Lower lobe of right lung (tissue), 2 donors: ENCODE measurements at regions not wholly inside any gene's neighbourhood (a gene's known extent, or its start where the extent isn't known, plus 50 kb on each side); places are given as distances from the start of the nearest gene placed in this dataset.

Source experiments
- ATAC-seq, 2 donors: fragments of 200-7000 bp; cut with Tn5 transposase; one replicate each; pipeline ENCODE4 v1.9.1; 2020 to 2022; ENCODE audit warnings: mild to moderate bottlenecking in 2 of 2, moderate library complexity in 2 of 2
- DNase-seq: peaks from one replicate; pipeline ENCODE4 v3.0.0-alpha.2; 2020
- H3K27ac ChIP-seq: fragments of 200-600 bp; one replicate; pipeline ENCODE4 v1.8.0; 2022
- H3K27me3 ChIP-seq: fragments of 200-600 bp; one replicate; pipeline ENCODE4 v1.8.0; 2022; ENCODE audit warnings: low read depth
- H3K36me3 ChIP-seq: fragments of 200-600 bp; one replicate; pipeline ENCODE4 v1.8.0; 2022; ENCODE audit warnings: mild to moderate bottlenecking
- H3K4me1 ChIP-seq: fragments of 200-600 bp; one replicate; pipeline ENCODE4 v1.8.0; 2022
- H3K4me3 ChIP-seq: fragments of 200-600 bp; one replicate; pipeline ENCODE4 v1.8.0; 2022; ENCODE audit warnings: mild to moderate bottlenecking
- H3K9me3 ChIP-seq: fragments of 200-600 bp; one replicate; pipeline ENCODE4 v1.8.0; 2022
- intact Hi-C: fragments of 100-400 bp; cut with DNase I; formaldehyde crosslinking; loops from one replicate; pipeline ENCODE4 v1.11.0; 2022
- TF ChIP-seq, protein P1 (sequence below): fragments of 200-600 bp; IDR thresholded peaks from one replicate; pipeline ENCODE4 v1.8.0; 2022; ENCODE audit warnings: antibody characterized with exemption, mild to moderate bottlenecking
- donor health status: DM: no; HTN: yes; CAD: no; lungs with severe emphysema.

DNA sequence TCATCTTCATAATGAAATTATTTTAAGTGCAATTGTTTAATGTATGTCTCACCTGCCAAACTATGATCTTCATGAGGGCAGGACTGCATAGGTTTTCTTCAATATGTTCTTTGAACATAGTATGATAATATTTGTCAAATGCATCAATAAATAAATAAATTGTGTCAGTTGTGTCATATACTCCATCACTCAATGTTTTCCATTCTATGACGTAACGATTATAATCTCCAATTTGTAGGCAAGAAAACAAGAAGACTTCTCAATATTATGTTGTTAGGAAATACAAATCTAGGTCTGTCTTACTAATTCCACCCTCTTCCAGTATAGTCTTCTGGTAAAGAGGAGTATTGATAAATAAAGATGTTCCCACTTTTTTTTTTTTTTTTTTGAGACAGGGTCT, 858.1 kb downstream of the MAFB start:
- Histone ChIP-seq H3K27ac (no peak overlapping the region), H3K4me1 (no peaks in the 10 kb centered on the region), H3K36me3 (no peaks in the 10 kb centered on the region), H3K27me3 (no peaks in the 10 kb centered on the region), H3K4me3 (no peak overlapping the region), H3K9me3 (no peaks in the 10 kb centered on the region)
- intact Hi-C loops = no loop called here
- ATAC-seq (no peak), DNase-seq (no peak)
- TF ChIP-seq, protein P1, sequence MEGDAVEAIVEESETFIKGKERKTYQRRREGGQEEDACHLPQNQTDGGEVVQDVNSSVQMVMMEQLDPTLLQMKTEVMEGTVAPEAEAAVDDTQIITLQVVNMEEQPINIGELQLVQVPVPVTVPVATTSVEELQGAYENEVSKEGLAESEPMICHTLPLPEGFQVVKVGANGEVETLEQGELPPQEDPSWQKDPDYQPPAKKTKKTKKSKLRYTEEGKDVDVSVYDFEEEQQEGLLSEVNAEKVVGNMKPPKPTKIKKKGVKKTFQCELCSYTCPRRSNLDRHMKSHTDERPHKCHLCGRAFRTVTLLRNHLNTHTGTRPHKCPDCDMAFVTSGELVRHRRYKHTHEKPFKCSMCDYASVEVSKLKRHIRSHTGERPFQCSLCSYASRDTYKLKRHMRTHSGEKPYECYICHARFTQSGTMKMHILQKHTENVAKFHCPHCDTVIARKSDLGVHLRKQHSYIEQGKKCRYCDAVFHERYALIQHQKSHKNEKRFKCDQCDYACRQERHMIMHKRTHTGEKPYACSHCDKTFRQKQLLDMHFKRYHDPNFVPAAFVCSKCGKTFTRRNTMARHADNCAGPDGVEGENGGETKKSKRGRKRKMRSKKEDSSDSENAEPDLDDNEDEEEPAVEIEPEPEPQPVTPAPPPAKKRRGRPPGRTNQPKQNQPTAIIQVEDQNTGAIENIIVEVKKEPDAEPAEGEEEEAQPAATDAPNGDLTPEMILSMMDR = no peak

DNA sequence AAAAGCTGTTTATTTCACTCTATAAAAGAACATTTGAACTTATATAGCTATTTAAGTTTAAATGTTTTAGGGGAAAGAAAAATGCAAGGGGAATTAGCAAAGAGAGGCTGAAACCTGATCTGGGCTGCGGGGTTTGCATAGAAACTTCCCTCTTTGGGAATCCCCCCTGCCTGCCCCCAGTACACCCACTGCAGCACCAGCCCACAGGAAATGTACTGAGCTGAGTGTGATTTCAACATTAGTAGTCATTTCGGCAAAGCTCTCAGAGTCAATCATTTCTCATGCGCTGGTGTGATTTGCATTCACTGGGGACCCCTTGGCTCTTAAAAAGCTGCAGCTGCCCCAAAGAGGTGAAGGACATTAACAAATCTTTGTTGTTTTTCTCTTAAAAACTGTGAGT, 859.4 kb downstream of the MAFB start:
- no peak overlapping the region for H3K27ac ChIP-seq
- intact Hi-C loops = no loop called here
- no peaks in the 10 kb centered on the region for H3K4me1 ChIP-seq
- H3K27me3 ChIP-seq = no peaks in the 10 kb centered on the region
- DNase-seq (no peak), ATAC-seq (no peak)
- TF ChIP-seq, protein P1 = no peak
- no peak overlapping the region for H3K4me3 ChIP-seq
- H3K36me3 ChIP-seq = no peaks in the 10 kb centered on the region
- no peaks in the 10 kb centered on the region for H3K9me3 ChIP-seq

DNA sequence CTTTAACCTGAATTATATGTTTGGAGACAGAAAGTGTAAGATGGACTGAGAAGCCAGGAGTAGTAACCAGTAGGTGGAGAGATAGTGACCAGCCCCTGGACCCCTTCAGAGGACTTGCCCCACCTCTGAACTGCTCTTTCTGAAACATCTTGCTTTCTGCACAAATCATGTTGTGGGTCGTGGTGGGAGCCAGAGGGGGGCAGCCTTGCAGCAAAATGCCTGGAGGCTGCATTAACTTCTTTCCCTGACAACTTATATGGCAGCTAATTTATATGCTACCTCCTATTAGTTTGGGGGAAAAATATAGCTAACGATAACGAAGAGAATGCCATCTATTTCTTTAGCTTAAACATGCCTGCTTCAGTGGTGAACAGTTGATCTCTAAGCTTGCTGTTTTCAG, 859.8 kb downstream of the MAFB start:
- H3K27me3 ChIP-seq = no peaks in the 10 kb centered on the region
- H3K4me1 ChIP-seq = no peaks in the 10 kb centered on the region
- TF ChIP-seq, protein P1 = peak; percentile 23
- H3K9me3 ChIP-seq = no peaks in the 10 kb centered on the region
- no peaks in the 10 kb centered on the region for H3K36me3 ChIP-seq
- no peak overlapping the region for H3K27ac ChIP-seq
- DNase-seq (no peak), ATAC-seq (no peak)
- intact Hi-C loops = no loop called here
- no peak overlapping the region for H3K4me3 ChIP-seq

DNA sequence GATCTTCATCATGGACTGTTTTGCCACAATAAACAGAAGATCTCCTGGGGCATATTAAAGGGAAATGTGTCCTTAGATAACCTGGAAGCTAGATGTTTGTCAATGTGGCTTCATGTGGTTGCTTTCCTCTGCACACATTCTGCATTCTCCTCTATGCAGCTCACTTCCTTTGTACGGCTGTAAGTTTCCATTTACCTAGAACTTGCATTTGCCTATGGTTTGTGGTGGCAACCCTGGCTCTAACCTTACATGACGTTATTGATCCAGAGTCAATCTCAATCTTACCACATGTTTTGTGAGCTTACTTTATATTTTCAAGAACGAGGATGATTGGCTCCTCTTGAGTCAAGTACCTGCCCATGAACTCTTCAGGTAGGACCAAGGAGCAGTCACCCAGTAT, 863.1 kb downstream of the MAFB start:
- TF ChIP-seq, protein P1 = no peak
- Histone ChIP-seq H3K36me3 (no peaks in the 10 kb centered on the region), H3K4me1 (no peaks in the 10 kb centered on the region)

DNA sequence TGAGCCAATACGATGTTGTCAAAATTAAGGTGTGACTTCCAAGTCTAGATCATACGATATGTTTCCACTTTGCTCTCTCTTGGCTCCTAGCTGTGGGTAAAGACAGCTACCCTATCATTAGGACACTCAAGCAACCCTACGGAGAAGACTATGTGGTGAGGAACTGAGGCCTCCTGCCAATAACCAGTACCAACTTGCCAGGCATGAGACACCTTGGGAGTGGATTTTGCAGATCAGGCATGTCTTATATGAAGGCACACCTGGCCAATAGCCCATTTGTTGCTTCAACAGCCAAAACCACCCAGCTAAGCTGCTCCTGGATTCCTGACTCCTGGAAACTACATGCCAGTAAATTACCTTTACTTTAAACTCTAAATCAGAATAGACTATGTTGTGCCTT, 863.4 kb downstream of the DHX35 start:
- Histone ChIP-seq H3K27me3 (no peaks in the 10 kb centered on the region), H3K9me3 (no peaks in the 10 kb centered on the region), H3K4me3 (no peak overlapping the region), H3K27ac (no peak overlapping the region), H3K4me1 (no peaks in the 10 kb centered on the region), H3K36me3 (no peaks in the 10 kb centered on the region)
- ATAC-seq (no peak), DNase-seq (no peak)
- intact Hi-C loops = no loop called here
- TF ChIP-seq, protein P1 = no peak

More for the DNA sequence above, 863.1 kb downstream of the MAFB start:
- H3K27ac ChIP-seq = no peak overlapping the region
- intact Hi-C loops = no loop called here
- no peaks in the 10 kb centered on the region for H3K9me3 ChIP-seq
- H3K27me3 ChIP-seq = no peaks in the 10 kb centered on the region
- DNase-seq (no peak), ATAC-seq (no peak)
- no peak overlapping the region for H3K4me3 ChIP-seq

DNA sequence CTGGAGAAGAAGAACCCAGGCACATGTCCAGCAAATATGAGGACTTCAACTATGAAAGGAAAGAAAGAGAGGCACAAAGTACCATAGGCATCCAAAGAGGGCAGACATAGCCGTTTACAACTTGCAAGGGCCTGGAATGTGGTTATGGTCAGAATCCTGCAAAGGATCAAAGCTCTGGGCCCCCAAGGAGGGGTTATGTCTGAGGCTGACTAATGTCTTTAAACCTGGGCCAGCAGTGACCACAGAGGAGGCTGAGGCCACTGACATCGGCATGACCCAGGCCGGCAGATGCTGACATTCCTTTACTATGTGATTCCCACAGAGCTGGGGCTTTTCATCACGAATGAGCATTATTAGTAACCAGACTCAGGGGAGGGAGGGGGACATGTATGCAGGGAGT, 861.1 kb downstream of the DHX35 start:
- Histone ChIP-seq H3K36me3 (no peaks in the 10 kb centered on the region), H3K9me3 (no peaks in the 10 kb centered on the region), H3K4me3 (no peak overlapping the region), H3K27ac (no peak overlapping the region), H3K27me3 (no peaks in the 10 kb centered on the region), H3K4me1 (no peaks in the 10 kb centered on the region)
- DNase-seq (no peak), ATAC-seq (no peak)
- intact Hi-C loops = no loop called here
- TF ChIP-seq, protein P1 = no peak
